Spleen (tissue), 11 donors: ENCODE measurements at regions not wholly inside any gene's neighbourhood (a gene's known extent, or its start where the extent isn't known, plus 50 kb on each side); places are given as distances from the start of the nearest gene placed in this dataset.

Source experiments
- DNase-seq: peaks from one replicate; pipeline ENCODE4 v3.0.0-alpha.2; 2020
- H3K27ac ChIP-seq, 8 donors: fragments of 200-600 bp; sonication (generic) in 7 of 8; 1 replicate in 4 of 8; 2 replicates in 4 of 8; pipeline versions ENCODE4 v1.5.0 to v1.8.0; 2016 to 2021; ENCODE audit warnings: inconsistent platforms in 4 of 8, mild to moderate bottlenecking in 4 of 8, moderate library complexity in 1 of 8
- H3K27me3 ChIP-seq, 7 donors: fragments of 200-600 bp; sonication (generic) in 6 of 7; replicated peaks in 1 of 7; 1 replicate in 4 of 7; 2 replicates in 3 of 7; pipeline versions ENCODE4 v1.5.0 to v1.8.0; 2016 to 2021; ENCODE audit warnings: inconsistent platforms in 3 of 7, mild to moderate bottlenecking in 1 of 7
- H3K36me3 ChIP-seq, 6 donors: fragments of 200-600 bp; sonication (generic) in 5 of 6; 1 replicate in 4 of 6; 2 replicates in 2 of 6; pipeline versions ENCODE4 v1.5.0 to v1.8.0; 2016 to 2021; ENCODE audit warnings: inconsistent platforms in 2 of 6
- H3K4me1 ChIP-seq, 6 donors: fragments of 200-600 bp; sonication (generic) in 5 of 6; 1 replicate in 3 of 6; 2 replicates in 3 of 6; pipeline versions ENCODE4 v1.5.0 to v1.8.0; 2016 to 2021; ENCODE audit warnings: inconsistent platforms in 3 of 6
- H3K4me3 ChIP-seq, 8 donors: fragments of 200-600 bp; sonication (generic) in 7 of 8; 1 replicate in 4 of 8; 2 replicates in 4 of 8; pipeline versions ENCODE4 v1.5.0 to v1.8.0; 2016 to 2021; ENCODE audit warnings: inconsistent platforms in 4 of 8, mild to moderate bottlenecking in 4 of 8, moderate library complexity in 2 of 8
- H3K9me3 ChIP-seq, 8 donors: fragments of 200-600 bp; sonication (generic) in 7 of 8; 1 replicate in 4 of 8; 2 replicates in 4 of 8; pipeline versions ENCODE4 v1.5.0 to v1.8.0; 2016 to 2021; ENCODE audit warnings: inconsistent platforms in 4 of 8
- POLR2A ChIP-seq, 3 donors: fragments of 450-650 bp; IDR thresholded peaks; one replicate each; pipeline ENCODE4 v1.5.1; 2017; ENCODE audit warnings: antibody characterized with exemption in 3 of 3, mild to moderate bottlenecking in 1 of 3
- POLR2AphosphoS5 ChIP-seq, 3 donors: sonication (generic); formaldehyde crosslinking; IDR thresholded peaks; one replicate each; pipeline ENCODE4 v1.5.1; 2017; ENCODE audit warnings: antibody characterized with exemption in 3 of 3
- WGBS, 5 donors: extraction: QIAGEN DNeasy Blood & Tissue Kit in 3 of 5; methylation state at CpG; one replicate each; pipeline versions ENCODE4 v1.1.5 to v1.1.7; 2013 to 2018; 5-methylcytosine and 5-hydroxymethylcytosine counted together
- intact Hi-C: fragments of 100-400 bp; cut with DNase I; formaldehyde crosslinking; loops from one replicate; pipeline ENCODE4 v1.15.0; 2023; ENCODE audit warnings: low total_unique reads
- TF ChIP-seq, protein P1 (sequence below), 11 experiments: fragments of 200-600 bp in 7 of 11; fragments of 450-650 bp in 4 of 11; sonication (generic) in 4 of 11; IDR thresholded peaks in 8 of 11; conservative IDR thresholded peaks in 3 of 11; 1 replicate in 7 of 11; 2 replicates in 4 of 11; pipeline versions ENCODE4 v1.4.0 to v1.8.0; 2016 to 2021; ENCODE audit warnings: antibody characterized with exemption in 11 of 11, inconsistent platforms in 4 of 11, mild to moderate bottlenecking in 1 of 11
- donor health status: healthy with polysubstance abuse.
- donor health status: DM: no; HTN: no; CAD: no; lungs with moderate emphysema.
- donor health status: DM: no; HTN: no; CAD: no.
- donor health status: Bipolar disorder and iron deficiency.
- donor health status: healthy.
- donor health status: DM: no; HTN: no; CAD: no.
- donor health status: DM: yes; HTN: yes; CAD: no.

DNA sequence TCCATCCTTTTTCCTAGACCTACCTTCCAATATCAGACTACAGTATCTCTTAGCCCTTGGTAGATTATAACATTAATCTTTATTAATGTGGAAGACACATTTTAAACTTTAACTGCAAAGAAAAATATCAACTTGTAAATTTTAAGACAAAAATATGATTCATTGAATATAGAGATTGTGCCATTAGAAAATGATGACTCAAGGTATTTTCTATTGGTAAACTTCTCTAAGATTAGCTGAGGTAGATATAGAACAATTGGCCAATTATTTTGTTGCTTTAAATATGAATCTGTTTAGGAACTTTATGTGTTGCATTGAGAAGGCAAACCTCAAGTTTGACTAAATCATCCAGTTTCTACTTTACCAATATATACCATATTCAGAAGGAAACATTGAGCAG, 604.7 kb downstream of the CBLN2 start:
- no peak for TF ChIP-seq POLR2AphosphoS5 (IDR thresholded peaks at IDR 0.05)
- TF ChIP-seq POLR2A (IDR thresholded peaks at IDR 0.05): no peak
- TF ChIP-seq, protein P1, sequence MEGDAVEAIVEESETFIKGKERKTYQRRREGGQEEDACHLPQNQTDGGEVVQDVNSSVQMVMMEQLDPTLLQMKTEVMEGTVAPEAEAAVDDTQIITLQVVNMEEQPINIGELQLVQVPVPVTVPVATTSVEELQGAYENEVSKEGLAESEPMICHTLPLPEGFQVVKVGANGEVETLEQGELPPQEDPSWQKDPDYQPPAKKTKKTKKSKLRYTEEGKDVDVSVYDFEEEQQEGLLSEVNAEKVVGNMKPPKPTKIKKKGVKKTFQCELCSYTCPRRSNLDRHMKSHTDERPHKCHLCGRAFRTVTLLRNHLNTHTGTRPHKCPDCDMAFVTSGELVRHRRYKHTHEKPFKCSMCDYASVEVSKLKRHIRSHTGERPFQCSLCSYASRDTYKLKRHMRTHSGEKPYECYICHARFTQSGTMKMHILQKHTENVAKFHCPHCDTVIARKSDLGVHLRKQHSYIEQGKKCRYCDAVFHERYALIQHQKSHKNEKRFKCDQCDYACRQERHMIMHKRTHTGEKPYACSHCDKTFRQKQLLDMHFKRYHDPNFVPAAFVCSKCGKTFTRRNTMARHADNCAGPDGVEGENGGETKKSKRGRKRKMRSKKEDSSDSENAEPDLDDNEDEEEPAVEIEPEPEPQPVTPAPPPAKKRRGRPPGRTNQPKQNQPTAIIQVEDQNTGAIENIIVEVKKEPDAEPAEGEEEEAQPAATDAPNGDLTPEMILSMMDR (IDR thresholded peaks at IDR 0.05 in 8 of 11, conservative IDR thresholded peaks at IDR 0.05 in 3 of 11): no peak
- DNase-seq: no peak

DNA sequence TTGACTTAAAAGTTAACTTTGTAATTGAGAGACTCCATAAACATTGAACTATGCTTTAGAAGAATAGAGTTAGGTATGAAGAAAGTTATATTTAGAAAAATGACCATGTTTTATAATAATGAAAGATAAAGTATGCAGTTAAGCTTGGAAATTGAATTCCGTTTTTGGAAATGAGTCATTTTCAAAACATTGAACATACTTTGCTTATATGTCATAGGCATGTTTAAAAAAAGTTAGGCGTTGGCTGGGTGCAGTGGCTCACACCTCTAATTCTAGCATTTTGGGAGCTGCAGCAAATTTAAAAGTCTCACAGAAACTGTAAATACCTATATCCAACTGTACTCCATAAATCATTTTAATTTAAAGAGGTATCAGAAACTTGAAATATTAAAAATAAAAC, 607.4 kb downstream of the CBLN2 start:
- Histone ChIP-seq H3K4me3 (no peak overlapping the region), H3K27ac (no peak overlapping the region), H3K4me1 (no peaks in the 10 kb centered on the region), H3K9me3 (peaks cover 0 to 10% (median 0%) of the 10 kb centered on the region in 8 donors), H3K36me3 (no peaks in the 10 kb centered on the region), H3K27me3 (no peaks in the 10 kb centered on the region)
- no peak for DNase-seq
- TF ChIP-seq POLR2AphosphoS5 (IDR thresholded peaks at IDR 0.05) (no peak), POLR2A (IDR thresholded peaks at IDR 0.05) (no peak)
- TF ChIP-seq, protein P1 (IDR thresholded peaks at IDR 0.05 in 8 of 11, conservative IDR thresholded peaks at IDR 0.05 in 3 of 11): no peak
- intact Hi-C loops: no loop called here
- 63 to 78% (median 74%) methylated on average over 2 of the region's 2 CpGs for WGBS, 5 donors

More for the DNA sequence above, 604.7 kb downstream of the CBLN2 start:
- Histone ChIP-seq H3K27me3 (no peaks in the 10 kb centered on the region), H3K4me3 (no peak overlapping the region), H3K36me3 (no peaks in the 10 kb centered on the region), H3K9me3 (peaks cover 0 to 5% (median 0%) of the 10 kb centered on the region in 8 donors), H3K27ac (no peak overlapping the region), H3K4me1 (no peaks in the 10 kb centered on the region)
- intact Hi-C loops: no loop called here

DNA sequence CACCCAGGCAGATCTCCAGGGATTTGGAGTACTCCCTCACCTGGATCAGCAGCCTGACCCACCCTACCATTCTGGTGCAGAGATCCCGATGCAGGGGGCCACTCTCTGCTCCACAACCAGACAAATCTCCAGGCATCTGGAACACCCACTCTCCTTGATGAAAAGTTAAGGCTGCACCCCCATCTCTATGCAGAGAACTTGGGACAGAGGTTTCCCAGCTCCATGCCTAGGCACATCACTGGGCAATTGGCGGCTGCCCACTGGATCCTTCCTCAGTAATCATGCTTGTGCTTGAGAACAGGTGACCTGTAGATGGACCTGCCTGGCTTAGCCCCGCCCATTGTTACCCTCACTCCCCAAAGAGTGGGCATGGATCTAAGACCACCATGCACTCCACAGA, 624.9 kb downstream of the CBLN2 start:
- H3K27ac ChIP-seq: no peak overlapping the region
- TF ChIP-seq POLR2AphosphoS5 (IDR thresholded peaks at IDR 0.05): no peak
- no peak for TF ChIP-seq POLR2A (IDR thresholded peaks at IDR 0.05)
- TF ChIP-seq, protein P1 (IDR thresholded peaks at IDR 0.05 in 8 of 11, conservative IDR thresholded peaks at IDR 0.05 in 3 of 11): no peak
- WGBS, 5 donors: 54 to 100% (median 87%) methylated on average over 1 to 3 of the region's 3 CpGs
- DNase-seq: peak; percentile 34
- H3K27me3 ChIP-seq: no peaks in the 10 kb centered on the region
- no peaks in the 10 kb centered on the region for H3K4me1 ChIP-seq
- intact Hi-C loops: no loop called here
- H3K9me3 ChIP-seq: peaks cover 0 to 39% (median 29%) of the 10 kb centered on the region in 8 donors
- no peaks in the 10 kb centered on the region for H3K36me3 ChIP-seq
- H3K4me3 ChIP-seq: no peak overlapping the region

DNA sequence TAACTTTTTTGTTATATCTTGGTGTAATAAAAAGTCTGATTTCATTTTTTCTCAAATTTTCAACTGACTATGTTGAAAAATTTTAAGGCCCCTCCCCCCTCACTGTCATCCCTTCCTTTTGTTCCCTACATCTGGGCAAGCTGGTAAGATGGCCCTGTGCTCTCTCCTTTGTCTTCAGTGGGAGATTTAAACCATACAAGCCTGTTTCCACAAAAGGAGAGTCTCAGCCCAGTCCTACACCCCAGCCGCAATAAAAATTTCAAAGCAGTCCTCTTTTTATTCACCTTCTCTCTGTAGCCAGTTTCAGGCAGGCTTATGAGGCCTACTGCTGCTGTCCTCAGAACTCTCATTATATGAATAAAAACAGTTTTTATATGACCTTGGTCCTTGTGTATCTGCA, 630.5 kb downstream of the CBLN2 start:
- intact Hi-C loops: no loop called here
- Histone ChIP-seq H3K4me3 (no peak overlapping the region), H3K4me1 (no peaks in the 10 kb centered on the region), H3K36me3 (no peaks in the 10 kb centered on the region), H3K27ac (no peak overlapping the region), H3K27me3 (no peaks in the 10 kb centered on the region), H3K9me3 (peaks cover 0 to 3% (median under 1%) of the 10 kb centered on the region in 8 donors)
- TF ChIP-seq, protein P1 (IDR thresholded peaks at IDR 0.05 in 8 of 11, conservative IDR thresholded peaks at IDR 0.05 in 3 of 11): no peak
- TF ChIP-seq POLR2AphosphoS5 (IDR thresholded peaks at IDR 0.05) (no peak), POLR2A (IDR thresholded peaks at IDR 0.05) (no peak)
- DNase-seq: no peak
- 89 to 95% (median 93%) methylated on average over 1 of the region's 1 CpG for WGBS, 5 donors
